GM23248 (cell line): ENCODE measurements at regions not wholly inside any gene's neighbourhood (a gene's known extent, or its start where the extent isn't known, plus 50 kb on each side); places are given as distances from the start of the nearest gene placed in this dataset.

ENCODE experiments used
- DNase-seq: peaks from one replicate; pipeline ENCODE4 v3.0.0-alpha.2; 2015
- H2AFZ ChIP-seq: fragments of 200-600 bp; sonication (generic); 2 replicates; pipeline ENCODE4 v1.6.1; 2016; ENCODE audit warnings: antibody characterized with exemption
- H3F3A ChIP-seq: fragments of 200-600 bp; sonication (generic); 2 replicates; pipeline ENCODE4 v1.6.1; 2016; ENCODE audit warnings: mild to moderate bottlenecking, antibody characterized with exemption, mixed run types; ENCODE audit not compliant: insufficient read depth
- H3K27ac ChIP-seq: fragments of 200-600 bp; sonication (generic); 2 replicates; pipeline ENCODE4 v1.5.1; 2016; ENCODE audit warnings: mild to moderate bottlenecking
- H3K27me3 ChIP-seq: fragments of 200-600 bp; sonication (generic); replicated peaks from 2 replicates; pipeline ENCODE4 v1.6.1; 2016; ENCODE audit warnings: mild to moderate bottlenecking; ENCODE audit not compliant: insufficient read depth
- H3K36me3 ChIP-seq: fragments of 200-600 bp; sonication (generic); 2 replicates; pipeline ENCODE4 v1.6.1; 2016; ENCODE audit warnings: low read depth, mild to moderate bottlenecking
- H3K4me1 ChIP-seq: fragments of 200-600 bp; sonication (generic); 2 replicates; pipeline ENCODE4 v1.6.1; 2016; ENCODE audit warnings: mild to moderate bottlenecking; ENCODE audit not compliant: insufficient read depth
- H3K4me2 ChIP-seq: fragments of 200-600 bp; sonication (generic); one replicate; pipeline ENCODE4 v1.6.1; 2016; ENCODE audit warnings: mild to moderate bottlenecking; ENCODE audit not compliant: unreplicated experiment
- H3K4me3 ChIP-seq: fragments of 200-600 bp; sonication (generic); 2 replicates; pipeline ENCODE4 v1.5.1; 2016; ENCODE audit warnings: mild to moderate bottlenecking
- H3K79me2 ChIP-seq: fragments of 200-600 bp; sonication (generic); 2 replicates; pipeline ENCODE4 v1.6.1; 2016; ENCODE audit warnings: mild to moderate bottlenecking; ENCODE audit not compliant: insufficient read depth
- H3K9ac ChIP-seq: fragments of 200-600 bp; sonication (generic); 2 replicates; pipeline ENCODE4 v1.6.1; 2016; ENCODE audit warnings: mild to moderate bottlenecking
- H3K9me2 ChIP-seq: fragments of 200-600 bp; sonication (generic); 2 replicates; pipeline ENCODE4 v1.6.1; 2016; ENCODE audit warnings: mixed run types, mild to moderate bottlenecking, moderate library complexity; ENCODE audit not compliant: insufficient read depth
- H3K9me3 ChIP-seq: fragments of 200-600 bp; sonication (generic); one replicate; pipeline ENCODE4 v1.6.1; 2017; ENCODE audit warnings: low read depth
- H4K20me1 ChIP-seq: fragments of 200-600 bp; sonication (generic); 2 replicates; pipeline ENCODE4 v1.6.0; 2016; ENCODE audit not compliant: insufficient read depth
- EZH2 ChIP-seq: fragments of 200-600 bp; sonication (generic); IDR thresholded peaks from 2 replicates; pipeline ENCODE4 v1.6.1; 2018; ENCODE audit warnings: antibody characterized with exemption, mild to moderate bottlenecking; ENCODE audit not compliant: insufficient read depth, poor library complexity, severe bottlenecking
- EZH2phosphoT487 ChIP-seq: fragments of 200-600 bp; sonication (generic); IDR thresholded peaks from 2 replicates; pipeline ENCODE4 v1.6.1; 2018; ENCODE audit warnings: antibody characterized with exemption, moderate library complexity, mild to moderate bottlenecking, low read depth; ENCODE audit not compliant: insufficient read depth
- WGBS, 2 experiments: methylation state at CpG; one replicate each; pipeline ENCODE4 v1.1.6; 2015 to 2017; ENCODE audit warnings: low lambda C conversion rate in 2 of 2, low coverage in 1 of 2; ENCODE audit errors: missing lambda C conversion rate in 2 of 2; 5-methylcytosine and 5-hydroxymethylcytosine counted together
- in situ Hi-C: fragments of 300-500 bp; cut with MboI; formaldehyde crosslinking; loops from 2 replicates; pipeline ENCODE4 v1.15.0; 2020

DNA sequence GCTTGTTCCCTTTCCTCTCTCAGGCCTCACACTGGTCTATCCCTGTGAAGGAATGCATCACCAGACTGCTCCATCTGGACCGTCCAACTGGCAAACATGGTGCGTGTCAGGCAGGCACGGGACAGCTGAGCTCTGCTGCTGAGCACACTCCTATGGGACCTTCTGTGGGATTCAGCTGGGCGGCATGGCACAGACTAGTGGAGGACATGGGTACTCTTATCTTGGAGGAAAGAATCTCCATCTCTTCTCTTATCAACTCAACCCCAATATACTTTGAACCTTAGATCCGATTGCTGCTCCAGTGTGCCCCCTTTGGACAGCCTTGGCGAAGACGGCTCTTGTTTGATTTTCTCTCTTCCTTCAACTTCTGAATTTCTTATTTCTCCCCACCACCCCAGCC is 593.6 kb downstream of the ETS1 start:
- H2AFZ ChIP-seq, result no peak overlapping the region; the same call in 1 of the 2 replicates
- no peaks in the 10 kb centered on the region for H3K9me2 ChIP-seq
- no peaks in the 10 kb centered on the region for H3K36me3 ChIP-seq
- H3K9me3 ChIP-seq, result no peaks in the 10 kb centered on the region
- H3F3A ChIP-seq, result peaks cover 25% of the 10 kb centered on the region; the same call in 1 of the 2 replicates
- no peaks in the 10 kb centered on the region for H3K27me3 ChIP-seq
- H3K9ac ChIP-seq, result no peak overlapping the region
- WGBS, 2 experiments, result 83 to 85% methylated on average over 7 of the region's 7 CpGs
- TF ChIP-seq EZH2phosphoT487 (no peak), EZH2 (no peak)
- no peak overlapping the region for H3K4me3 ChIP-seq
- H3K79me2 ChIP-seq, result no peaks in the 10 kb centered on the region
- no peaks in the 10 kb centered on the region for H4K20me1 ChIP-seq
- DNase-seq, result no peak
- H3K27ac ChIP-seq, result no peak overlapping the region
- no peak overlapping the region for H3K4me2 ChIP-seq
- peaks cover 34% of the 10 kb centered on the region for H3K4me1 ChIP-seq
- in situ Hi-C loops, result no loop called here

DNA sequence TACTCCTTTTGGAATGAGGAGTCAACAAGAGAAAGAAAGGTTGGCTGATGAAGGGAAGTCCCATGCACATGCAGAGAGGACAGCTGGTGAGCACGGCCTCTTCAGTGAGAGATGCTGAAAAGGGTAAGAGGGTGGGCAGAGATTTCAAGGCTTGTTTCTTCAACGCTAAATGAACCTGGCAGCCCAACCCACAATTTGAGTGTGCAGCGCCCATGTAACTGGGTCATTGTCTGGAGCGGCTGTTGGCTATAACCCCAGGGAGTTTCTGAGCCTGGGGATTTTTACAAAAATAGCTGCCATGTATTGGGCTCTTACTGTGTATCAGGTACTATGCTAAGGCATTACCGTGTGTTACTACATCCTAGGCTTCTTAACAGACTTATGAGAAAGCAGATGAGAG is 594.1 kb downstream of the ETS1 start:
- TF ChIP-seq EZH2phosphoT487 (no peak), EZH2 (no peak)
- 85 to 90% methylated on average over 5 of the region's 5 CpGs for WGBS, 2 experiments

DNA sequence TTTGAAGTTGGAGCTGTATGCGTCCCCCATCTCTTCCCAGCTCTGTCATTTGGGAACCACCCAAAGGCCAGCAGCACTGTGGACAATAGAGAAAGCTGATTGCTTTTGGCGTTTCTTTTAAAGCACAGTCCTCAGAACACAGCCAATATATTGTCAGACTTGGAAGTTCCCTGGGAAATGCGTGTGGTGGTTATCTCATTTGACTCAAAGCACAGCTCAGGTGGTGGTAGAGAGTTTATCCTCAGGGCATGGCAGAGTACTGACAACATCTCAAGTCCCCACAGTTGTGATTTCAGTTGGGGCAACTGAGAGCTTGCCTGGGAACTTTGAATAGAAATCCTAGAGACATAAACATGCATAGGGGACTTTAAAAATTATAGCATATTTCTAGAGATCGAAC is 601.3 kb downstream of the ETS1 start:
- no peak for DNase-seq
- Histone ChIP-seq H3K4me1 (no peaks in the 10 kb centered on the region), H3K4me3 (no peak overlapping the region), H3K4me2 (no peak overlapping the region), H4K20me1 (no peaks in the 10 kb centered on the region), H3K36me3 (no peaks in the 10 kb centered on the region), H3K79me2 (no peaks in the 10 kb centered on the region), H2AFZ (no peak overlapping the region), H3K9ac (no peak overlapping the region), H3K9me3 (no peaks in the 10 kb centered on the region), H3K27ac (no peak overlapping the region), H3F3A (no peaks in the 10 kb centered on the region), H3K9me2 (no peaks in the 10 kb centered on the region), H3K27me3 (no peaks in the 10 kb centered on the region)
- TF ChIP-seq EZH2phosphoT487 (no peak), EZH2 (no peak)
- in situ Hi-C loops, result no loop called here
- WGBS, 2 experiments, result 50 to 55% methylated on average over 4 of the region's 4 CpGs

More for the DNA sequence above, 594.1 kb downstream of the ETS1 start:
- H3K4me3 ChIP-seq, result no peak overlapping the region
- H2AFZ ChIP-seq, result no peak overlapping the region
- no peaks in the 10 kb centered on the region for H3K9me2 ChIP-seq
- no peak overlapping the region for H3K4me2 ChIP-seq
- no peak overlapping the region for H3K27ac ChIP-seq
- H3K79me2 ChIP-seq, result no peaks in the 10 kb centered on the region
- H3K27me3 ChIP-seq, result no peaks in the 10 kb centered on the region
- no peaks in the 10 kb centered on the region for H4K20me1 ChIP-seq
- no peak overlapping the region for H3K9ac ChIP-seq
- no peaks in the 10 kb centered on the region for H3K9me3 ChIP-seq
- in situ Hi-C loops, result no loop called here
- peaks cover 25% of the 10 kb centered on the region; the same call in 1 of the 2 replicates for H3F3A ChIP-seq
- H3K4me1 ChIP-seq, result peaks cover 34% of the 10 kb centered on the region
- no peak for DNase-seq
- no peaks in the 10 kb centered on the region for H3K36me3 ChIP-seq

DNA sequence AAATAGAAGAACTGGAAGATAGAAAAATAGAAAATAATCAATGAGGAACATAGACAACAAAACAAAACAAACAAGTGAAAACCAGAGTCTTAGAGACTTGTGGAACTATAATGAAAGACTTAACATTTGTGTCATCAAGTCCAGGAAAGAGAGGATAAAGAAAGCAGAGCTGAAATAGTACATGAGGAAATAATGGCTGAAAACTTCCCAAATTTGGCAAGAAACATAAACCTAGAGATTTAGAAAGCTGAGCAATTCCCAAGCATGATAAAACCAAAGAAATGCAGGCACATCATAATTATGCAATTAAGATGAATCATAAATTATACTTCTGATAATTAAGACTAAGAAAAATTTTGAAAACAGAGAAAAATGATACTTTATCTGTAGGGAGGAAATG is 614.5 kb downstream of the ETS1 start:
- DNase-seq, result no peak
- in situ Hi-C loops, result no loop called here
- Histone ChIP-seq H3K4me2 (no peak overlapping the region), H3K79me2 (no peaks in the 10 kb centered on the region), H3K27me3 (no peaks in the 10 kb centered on the region), H3K4me1 (no peaks in the 10 kb centered on the region), H3K27ac (no peak overlapping the region), H3K9ac (no peak overlapping the region), H3F3A (peaks cover 8% of the 10 kb centered on the region), H3K9me3 (no peaks in the 10 kb centered on the region), H3K4me3 (no peak overlapping the region), H3K36me3 (no peaks in the 10 kb centered on the region), H2AFZ (no peak overlapping the region), H4K20me1 (no peaks in the 10 kb centered on the region), H3K9me2 (no peaks in the 10 kb centered on the region; the same call in 1 of the 2 replicates)
- TF ChIP-seq EZH2 (no peak), EZH2phosphoT487 (no peak)

DNA sequence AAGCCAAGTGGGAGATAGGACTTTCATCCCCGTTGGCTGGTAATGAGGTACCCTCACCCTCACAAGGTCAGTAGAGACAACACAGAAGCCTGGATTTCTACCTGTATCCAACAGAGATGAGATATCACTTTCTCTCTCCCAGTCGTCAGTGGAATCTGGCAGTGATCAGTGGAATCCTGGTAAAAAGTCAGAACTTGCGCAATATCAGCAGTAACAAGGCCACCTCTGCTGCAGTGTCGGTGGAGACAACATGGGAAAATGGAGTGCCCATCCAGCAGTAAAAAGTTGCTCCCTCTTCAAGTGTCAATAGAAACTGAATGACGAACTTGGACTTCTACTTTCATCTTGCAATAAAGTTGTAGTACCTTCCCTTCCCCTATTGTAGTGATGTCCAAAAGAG is 615.9 kb downstream of the ETS1 start:
- peaks cover 8% of the 10 kb centered on the region for H3F3A ChIP-seq
- 68 to 73% methylated on average over 5 of the region's 5 CpGs for WGBS, 2 experiments
- H3K79me2 ChIP-seq, result no peaks in the 10 kb centered on the region
- no peak overlapping the region for H3K4me3 ChIP-seq
- TF ChIP-seq EZH2, result no peak
- TF ChIP-seq EZH2phosphoT487, result no peak
- H3K9ac ChIP-seq, result no peak overlapping the region
- no peak for DNase-seq
- H3K9me2 ChIP-seq, result no peaks in the 10 kb centered on the region; the same call in 1 of the 2 replicates
- H3K27me3 ChIP-seq, result no peaks in the 10 kb centered on the region
- no peak overlapping the region for H3K27ac ChIP-seq
- in situ Hi-C loops, result no loop called here
- no peaks in the 10 kb centered on the region for H3K36me3 ChIP-seq
- H4K20me1 ChIP-seq, result no peaks in the 10 kb centered on the region
- no peak overlapping the region for H2AFZ ChIP-seq
- H3K4me2 ChIP-seq, result no peak overlapping the region
- peaks cover 7% of the 10 kb centered on the region; the same call in 1 of the 2 replicates for H3K4me1 ChIP-seq
- no peaks in the 10 kb centered on the region for H3K9me3 ChIP-seq
